NCI-H524 (cell line): ENCODE measurements at regions not wholly inside any gene's neighbourhood (a gene's known extent, or its start where the extent isn't known, plus 50 kb on each side); places are given as distances from the start of the nearest gene placed in this dataset.

Source experiments
- DNase-seq, 2 experiments: peaks; one replicate each; lab custom pipeline; 2025; lab: John Stamatoyannopoulos, UW

DNA sequence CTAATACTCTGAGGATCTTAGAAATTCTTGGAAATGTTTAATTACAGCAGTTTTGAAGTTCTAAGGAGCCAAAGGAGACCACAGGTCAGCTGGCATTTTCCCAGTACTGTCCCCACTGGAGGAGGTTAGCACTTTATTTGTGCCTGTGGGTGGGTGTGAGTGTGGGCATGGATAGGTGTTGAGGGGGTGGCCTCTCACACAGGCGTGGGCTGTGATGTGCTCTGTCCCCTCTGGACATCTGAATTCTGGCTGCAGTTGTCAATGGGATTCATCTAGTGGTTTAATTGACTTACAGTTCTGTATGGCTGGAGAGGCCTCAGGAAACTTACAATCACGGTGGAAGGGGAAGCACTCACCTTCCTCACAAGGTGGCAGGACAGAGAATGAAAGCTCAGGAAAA is 135.4 kb upstream of the NAMPT start:
- DNase-seq: no peak

DNA sequence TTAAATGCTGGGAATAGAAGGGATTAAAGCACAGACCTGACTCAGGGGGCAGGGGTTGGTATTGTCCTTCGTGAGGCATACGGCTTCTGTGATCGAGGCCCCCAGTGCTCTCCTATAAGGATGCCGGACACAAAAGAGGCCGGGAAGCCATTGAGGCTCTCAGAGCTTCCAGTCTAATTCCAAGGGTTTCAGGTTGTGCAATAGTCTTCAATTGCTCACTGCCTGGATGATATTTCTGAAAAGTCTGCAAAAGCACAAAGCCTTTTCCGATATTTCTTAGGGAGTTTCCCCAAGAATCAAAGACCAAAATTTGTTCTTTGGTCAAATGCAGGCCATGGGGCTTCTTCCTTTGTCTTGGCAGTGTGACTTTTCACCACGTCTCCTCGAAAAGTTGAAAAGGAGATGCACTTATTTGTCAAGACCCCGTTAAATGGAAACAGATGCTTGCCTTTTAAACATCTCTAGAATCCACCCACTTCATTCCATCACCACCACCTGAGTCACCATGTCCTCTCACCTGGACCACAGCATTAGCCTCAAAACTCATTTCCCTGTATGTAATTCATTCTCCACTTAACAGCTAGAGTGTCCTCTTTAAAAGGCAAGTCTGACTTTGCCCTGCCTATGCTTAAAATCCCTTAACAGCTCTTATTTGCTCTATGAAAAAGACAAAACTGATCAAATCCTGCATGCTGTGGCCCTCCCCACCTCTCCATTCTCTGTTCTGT is 134.8 kb upstream of the NAMPT start:
- no peak for DNase-seq

DNA sequence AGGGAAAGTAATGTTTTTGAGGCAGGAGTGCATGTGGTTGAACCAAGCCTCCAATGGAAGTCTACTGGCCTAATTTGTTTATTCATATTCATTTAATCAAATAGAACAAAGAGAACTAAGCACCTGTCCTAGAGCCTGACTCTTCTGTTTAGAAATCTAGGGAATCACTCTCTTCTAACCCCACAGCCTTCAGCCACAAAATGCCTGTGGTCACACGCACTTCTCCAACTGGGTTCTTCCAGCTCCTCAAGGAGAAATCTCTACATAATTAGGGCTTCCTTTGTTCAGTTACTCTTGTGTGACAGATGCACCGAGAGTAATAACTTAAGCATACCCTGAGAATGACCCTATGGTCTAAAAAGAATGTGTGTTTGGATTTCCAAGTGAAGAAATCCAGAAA is 133.7 kb upstream of the NAMPT start:
- no peak for DNase-seq

DNA sequence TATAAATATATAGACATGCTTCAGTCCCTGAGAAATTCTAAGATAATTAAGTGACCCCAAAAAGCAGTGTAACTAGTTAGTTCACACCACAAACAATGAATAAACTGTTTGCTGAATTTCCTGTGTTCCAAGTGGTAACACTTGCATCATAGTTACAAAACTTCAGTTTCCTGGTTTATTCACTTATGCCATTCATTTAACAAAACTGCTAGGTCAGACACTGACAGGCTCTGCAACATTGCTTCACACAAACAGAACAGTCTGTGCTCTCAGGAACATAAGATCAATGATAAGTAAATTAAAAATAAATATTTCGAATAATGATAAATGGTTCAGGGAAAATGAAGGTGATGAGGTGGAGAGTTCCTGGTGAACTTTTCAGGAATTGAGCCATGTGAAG is 133.3 kb upstream of the NAMPT start:
- no peak for DNase-seq

DNA sequence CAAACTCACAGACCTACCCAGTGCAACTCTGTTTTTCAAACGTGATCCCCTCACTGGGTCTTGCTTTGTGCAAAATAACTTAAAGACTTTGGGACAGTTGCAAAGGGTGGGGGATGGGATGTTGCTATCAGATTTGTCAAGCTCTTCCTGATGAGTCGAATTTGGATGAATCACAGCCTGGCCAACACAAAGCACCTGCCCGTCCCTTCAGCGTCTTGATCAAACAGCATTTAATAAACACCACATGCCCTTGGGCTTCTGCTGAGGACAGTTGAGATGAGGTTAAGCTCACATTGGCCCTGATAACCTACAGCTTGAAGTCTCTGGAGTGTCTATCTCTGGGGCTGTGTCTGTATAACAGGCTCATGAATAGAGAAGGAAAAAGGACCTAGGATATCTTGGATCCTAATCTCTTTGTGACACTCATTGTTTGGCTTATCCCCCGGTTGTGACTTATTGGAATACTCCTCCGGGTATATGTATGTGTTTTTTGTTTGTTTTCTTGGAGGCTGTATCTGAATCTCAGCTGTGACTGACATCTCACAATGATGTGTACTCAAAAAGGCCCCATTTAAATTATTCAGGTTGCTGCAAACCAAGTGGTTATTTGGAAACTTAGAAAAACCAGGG is 132.6 kb upstream of the NAMPT start:
- no peak for DNase-seq

DNA sequence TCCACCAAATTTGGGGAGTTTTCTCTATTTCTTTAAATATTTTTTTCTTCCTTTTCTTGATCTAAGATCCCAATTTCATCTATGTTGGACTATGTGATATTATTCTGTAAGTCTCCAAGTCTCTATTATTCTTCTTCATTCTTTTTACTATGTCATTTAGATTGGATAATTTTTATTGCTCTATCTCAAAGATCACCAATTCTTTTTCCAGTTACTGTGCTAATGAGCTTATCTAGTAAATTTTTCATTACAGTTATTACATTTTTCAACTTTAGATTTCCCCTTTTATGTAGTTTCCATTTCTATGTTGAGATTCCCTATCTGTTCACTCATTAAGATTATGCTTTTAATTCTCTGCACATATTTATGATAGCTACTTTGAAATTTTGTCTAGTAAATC is 131.6 kb upstream of the NAMPT start:
- DNase-seq: no peak

DNA sequence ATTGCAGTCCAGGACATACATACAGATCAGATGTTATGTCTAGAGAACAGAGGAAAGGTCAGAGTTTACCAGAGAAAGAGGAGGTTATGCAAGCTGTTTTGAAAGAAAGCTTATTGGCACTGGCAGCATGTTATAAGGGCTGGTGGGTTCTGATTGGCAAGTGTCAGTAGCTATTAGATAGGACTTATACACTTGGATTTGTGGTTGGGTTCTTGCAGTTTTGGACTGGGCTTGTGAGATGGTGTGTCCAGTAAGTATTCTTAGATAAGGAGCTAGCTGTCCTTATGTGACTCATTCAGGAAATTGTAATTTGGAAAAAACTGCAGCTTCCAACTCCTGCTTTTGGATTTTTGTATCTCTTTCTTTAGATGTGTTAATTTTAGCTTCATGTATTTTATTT is 130.7 kb upstream of the NAMPT start:
- no peak for DNase-seq

DNA sequence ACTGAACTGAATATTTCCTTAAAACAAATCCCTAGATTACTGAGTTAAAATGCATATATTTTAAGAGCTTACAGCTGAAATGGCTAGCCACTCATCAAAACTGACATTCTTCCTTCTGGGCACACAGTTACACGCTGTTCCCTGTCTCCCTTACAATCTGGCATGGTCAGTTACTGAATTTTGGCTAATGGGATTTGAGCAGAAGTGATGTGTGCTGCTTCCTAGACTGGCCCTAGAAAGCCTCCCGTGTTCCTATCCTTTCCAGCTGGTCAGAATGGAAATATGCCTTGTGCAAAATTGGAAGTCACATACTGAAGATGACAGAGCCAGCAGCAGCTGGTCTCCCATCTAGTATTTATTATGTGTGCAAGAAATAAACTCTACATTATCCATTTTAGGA is 128.7 kb upstream of the NAMPT start:
- DNase-seq: no peak

DNA sequence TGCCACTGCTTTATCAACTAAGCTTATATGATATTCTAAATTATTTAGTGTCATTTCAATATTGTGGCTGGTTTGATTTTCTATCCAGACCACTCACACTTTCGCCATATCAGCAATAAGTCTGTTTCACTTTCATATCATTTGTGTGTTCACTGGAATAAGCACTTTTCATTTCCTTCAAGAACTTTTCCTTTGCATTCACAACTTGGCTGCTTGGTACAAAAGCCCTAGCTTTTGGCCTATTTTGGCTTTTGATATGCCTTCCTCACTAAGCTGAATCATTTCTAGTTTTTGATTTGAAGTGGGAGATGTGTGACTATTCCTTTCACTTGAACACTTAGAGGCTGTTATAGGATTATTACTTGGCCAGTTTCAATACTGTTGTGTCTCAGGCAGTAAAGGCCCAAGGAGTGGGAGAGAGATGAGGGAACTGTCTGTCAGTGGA is 120.9 kb upstream of the NAMPT start:
- DNase-seq: no peak

DNA sequence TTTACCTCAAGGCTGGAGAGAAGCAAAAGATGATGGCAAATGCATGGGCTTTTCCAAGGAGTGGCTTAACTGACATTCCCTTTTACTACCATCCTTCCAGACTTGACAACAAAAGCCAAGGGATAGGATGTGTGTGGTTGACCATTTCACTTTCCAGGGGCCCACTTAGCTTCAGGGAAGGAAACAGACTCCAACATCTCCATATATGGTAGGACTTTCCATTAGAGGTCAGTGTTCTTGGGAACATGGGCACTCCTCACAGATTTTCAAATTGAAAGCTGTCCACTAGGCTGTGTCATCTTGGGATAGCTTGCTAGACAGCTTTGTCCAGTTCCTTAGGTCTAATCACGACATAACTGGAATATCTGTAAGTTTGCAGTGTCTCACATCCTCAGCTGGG is 118.1 kb upstream of the NAMPT start:
- DNase-seq: no peak

DNA sequence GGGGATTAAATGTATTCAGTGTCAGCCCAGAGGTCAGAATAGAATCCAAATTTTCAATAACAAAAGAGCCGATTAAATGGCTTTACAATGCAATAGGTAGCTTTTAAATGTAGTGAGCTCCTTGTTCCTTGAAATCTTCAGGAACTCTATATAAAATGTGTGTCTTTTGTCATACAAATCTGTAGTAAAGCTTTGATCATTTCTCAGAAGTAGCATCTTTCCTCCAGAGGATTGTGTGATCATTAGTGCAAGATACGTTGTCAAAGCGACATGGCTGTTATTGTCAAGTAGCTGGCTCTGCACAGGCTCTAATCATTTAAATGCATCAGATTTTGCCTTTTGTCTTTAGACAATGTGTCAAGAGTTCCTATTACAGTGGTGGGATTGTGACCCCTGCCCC is 116.1 kb upstream of the NAMPT start:
- DNase-seq: no peak

DNA sequence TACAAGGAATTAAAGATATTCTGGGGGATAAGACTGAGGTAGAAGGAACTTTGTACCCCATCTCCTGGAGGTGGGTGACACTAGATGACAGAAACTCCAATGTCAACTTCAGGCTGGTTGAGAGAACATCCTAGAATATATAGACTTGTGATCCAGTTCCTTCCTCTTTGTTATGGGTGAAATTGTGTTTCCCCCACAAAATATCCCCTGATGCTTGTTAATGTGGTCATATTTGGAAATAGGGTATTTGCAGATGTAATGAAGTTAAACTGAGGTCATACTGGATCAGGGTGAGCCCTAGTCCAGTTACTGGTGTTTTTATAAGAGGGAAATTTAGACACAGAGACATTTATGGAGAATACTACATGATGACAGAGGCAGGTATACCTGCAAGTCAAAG is 114.0 kb upstream of the NAMPT start:
- DNase-seq: no peak

DNA sequence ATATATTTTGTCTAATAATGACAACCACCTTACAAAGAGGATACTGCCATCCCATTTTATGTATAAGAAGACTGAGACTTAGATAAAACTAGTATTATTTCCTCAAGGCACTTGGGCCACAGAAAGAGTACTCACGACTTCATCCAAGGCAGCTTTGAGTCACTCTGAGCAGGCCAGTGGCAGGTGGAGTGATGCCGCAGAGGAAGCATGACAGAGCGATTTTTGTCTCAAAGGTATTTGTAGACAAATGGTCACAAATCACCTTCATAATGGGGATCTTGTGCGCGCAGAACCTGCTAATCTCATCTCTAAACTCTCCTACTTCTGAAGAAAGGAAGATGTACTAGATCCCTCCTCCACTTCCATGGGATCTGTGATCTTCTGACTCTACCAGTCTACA is 113.2 kb upstream of the NAMPT start:
- no peak for DNase-seq

DNA sequence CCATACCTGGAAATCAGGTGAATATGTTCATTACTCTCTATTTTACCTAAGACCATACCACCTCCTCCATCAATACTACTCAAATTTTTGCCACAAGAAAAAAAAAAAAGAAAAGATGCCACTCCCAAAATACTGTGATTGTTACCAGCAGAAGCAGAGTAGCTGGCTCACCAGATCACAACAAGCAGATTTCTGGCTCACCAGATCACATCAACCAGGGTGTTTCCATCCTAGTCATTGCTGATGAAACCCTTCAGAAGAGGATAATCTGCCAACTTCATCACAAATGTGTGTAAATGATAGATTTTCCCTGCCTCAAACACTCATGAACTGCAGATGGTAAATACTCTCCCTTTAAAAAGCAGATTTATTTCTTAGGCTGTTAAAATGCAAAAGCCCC is 109.7 kb upstream of the NAMPT start:
- DNase-seq: no peak

DNA sequence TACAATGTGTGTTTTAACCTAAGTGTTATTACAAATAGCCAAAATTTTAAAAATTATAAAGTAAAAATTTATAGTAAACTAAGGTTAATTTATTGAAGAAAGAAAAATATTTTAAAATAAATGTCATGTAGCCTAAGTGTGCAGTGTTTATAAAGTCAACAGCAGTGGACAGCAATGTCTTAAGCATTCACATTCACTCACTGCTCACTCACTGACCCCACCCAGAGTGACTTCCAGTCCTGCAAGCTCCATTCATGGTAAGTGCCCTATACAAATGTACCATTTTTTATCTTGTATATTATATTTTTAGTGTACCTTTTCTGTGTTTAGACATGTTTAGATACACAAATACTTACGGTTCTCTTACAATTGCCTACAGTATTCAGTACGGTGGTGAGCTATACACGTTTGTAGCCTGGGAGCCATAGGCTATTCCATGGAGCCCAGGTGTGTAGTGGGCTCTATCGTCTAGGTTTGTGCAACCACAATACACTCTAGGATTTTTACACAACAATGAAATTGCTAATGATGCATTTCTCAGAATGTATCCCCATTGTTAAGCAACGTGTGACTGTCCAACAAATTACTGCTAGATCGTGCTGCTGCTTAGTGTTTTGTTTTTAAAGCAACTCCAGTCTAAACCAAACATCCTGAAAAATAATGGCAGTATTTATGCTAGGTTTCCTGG is 108.9 kb upstream of the NAMPT start:
- no peak for DNase-seq

DNA sequence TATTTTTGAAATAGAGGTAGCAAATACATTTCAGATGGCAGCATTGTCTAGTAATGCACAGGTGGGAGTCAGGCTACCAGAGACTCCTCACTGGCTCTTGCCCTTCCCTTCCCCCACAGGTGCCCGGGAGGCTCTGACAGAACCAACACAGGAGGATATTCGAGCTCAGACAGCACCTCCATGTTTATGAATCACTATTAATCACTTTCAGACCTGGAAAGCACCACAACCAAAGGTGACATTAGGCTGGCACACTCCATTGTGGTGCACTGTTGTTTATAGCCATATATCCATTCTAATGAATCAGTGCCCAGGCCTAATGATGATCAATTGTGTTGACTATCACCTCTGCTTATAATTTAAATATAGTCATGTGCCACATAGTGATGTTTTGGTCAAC is 107.8 kb upstream of the NAMPT start:
- DNase-seq: no peak

DNA sequence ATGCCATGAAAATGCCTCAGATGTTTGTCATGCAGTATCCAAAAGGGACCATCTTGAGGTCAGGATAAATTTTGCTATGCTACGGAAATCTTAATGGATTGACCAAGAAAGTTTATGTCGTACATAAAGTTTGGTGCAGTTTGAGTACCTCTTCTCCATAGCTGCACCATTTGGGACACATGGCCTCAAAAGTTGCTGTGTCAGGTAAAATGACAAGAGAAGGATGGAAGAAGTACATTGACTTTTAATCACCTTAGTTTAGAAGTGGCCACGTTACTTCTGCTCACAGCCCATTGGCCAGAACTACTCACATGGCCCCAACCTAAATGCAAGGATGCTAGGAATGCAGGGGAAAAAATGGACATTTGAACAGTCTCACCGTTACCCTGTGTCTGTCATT is 107.4 kb upstream of the NAMPT start:
- DNase-seq: no peak

DNA sequence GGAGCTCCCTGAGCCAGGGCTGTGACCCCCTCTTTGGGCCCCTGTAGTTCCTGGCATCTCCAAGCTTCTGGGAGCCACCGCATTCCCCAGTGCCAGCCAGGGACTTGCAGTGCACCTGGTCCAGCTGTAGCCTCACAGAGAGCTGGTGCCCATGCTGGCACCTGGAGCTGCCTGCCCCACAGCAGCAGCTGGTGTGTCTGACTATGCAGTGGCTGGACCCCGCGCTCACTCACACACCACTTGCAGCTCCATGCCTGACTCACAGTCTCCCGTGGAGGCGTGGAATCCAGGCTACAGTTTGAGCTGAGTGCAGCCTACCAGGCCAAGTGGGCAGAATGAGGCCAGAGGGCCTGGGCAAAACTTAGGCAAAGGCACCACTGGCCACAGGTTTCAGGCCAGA is 102.2 kb upstream of the NAMPT start:
- no peak for DNase-seq

DNA sequence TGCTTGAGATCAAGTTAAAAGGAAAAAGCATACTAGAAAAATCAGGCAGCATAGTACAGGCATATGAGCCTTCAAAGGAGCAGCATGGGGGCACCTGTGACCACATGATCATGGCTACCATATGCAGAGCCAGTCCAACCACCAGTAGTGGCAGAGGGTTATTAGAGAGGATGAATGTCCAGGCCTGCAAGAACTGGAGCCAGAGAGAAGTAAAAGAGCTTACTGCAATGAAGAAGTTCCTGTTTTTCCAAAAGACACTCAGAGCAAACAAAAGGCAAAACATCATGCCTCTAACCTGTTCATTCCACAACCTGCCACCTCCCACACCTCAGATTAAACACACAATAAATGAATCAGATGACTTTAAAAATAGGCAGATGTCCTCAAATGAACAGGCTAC is 99.6 kb upstream of the NAMPT start:
- no peak for DNase-seq

DNA sequence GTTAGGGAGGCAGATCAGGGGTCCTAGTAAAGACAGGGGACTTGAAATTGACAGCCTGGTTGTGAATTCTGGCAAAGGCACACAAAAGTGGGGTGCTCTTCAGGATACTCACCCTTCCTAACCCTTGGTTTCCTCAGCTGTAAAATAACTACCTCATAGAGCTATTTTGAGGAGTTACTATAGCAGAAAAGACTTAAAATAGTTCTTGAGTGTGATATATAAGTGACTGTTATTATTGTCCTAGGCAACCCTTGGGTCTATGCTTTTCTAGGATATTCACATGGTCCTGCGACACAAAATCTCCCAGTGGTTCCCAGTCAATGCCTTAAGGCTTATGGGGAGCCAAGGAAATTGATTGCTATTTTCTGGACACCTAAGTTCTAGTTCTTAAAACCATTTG is 98.1 kb upstream of the NAMPT start:
- no peak for DNase-seq

DNA sequence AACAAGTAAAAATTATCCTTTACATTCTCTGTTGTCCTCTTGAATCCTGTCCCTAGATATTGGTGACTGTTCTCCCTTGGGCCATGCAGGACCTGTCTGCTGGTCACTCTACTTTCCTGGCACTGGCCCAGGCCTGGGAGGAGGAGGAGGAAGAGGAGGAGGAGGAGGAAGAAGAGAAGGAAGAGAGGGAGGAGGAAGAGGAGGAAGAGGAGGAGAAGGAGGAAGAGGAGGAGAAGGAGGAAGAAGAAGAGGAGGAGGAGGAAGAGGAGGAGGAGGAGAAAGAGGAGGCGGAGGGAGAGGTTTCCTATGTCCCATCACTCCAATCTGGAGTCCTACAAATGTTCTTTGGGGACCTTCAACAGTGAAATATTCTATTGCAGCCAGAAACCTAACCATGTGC is 97.3 kb upstream of the NAMPT start:
- DNase-seq: no peak

DNA sequence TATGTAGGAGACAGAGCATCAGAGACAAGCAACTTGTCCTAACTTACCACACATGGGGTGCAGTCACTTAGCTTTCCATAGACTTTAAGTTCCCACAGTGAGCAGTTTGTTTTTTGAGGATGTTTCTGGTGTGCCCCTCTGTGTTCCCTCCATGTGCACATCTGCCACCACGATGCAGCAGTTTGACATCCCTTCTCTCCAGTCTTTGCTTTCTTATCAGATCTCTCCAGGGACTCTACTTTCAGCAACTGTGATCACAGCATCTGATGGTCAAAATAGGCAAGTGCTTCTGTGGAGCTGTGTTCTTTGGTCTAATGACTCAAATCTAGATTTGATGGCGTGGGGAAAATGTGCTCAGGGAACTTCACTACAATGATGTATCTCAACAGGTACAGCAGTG is 96.5 kb upstream of the NAMPT start:
- DNase-seq: no peak

DNA sequence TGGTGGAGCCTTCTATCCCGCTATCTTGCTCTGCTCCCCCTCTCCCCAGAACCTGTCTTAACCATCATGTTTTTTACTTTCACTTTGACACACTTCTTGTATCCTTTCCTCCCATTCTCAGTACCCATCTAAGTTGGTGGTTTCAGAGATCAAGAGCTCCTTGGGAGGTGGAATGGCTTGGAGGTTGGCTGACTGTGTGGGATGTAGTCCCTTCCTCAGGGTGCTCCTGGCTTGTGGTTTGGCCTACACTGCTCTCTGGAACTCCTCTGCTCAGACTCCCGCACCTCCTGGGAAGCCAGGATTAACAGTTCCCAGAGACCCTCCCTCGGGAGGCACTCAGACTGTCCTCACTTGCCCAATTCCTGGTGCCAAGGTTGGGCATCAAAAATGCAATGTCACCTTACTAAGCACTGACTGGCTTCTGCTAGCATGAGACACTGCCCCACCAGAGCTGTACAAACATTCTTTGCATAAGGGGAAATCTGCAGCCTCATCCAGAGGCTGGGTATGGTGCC is 93.1 kb upstream of the NAMPT start:
- DNase-seq: no peak
